ENCODE measurements at regions not wholly inside any gene's neighbourhood (a gene's known extent, or its start where the extent isn't known, plus 50 kb on each side); places are given as distances from the start of the nearest gene placed in this dataset.

DNA sequence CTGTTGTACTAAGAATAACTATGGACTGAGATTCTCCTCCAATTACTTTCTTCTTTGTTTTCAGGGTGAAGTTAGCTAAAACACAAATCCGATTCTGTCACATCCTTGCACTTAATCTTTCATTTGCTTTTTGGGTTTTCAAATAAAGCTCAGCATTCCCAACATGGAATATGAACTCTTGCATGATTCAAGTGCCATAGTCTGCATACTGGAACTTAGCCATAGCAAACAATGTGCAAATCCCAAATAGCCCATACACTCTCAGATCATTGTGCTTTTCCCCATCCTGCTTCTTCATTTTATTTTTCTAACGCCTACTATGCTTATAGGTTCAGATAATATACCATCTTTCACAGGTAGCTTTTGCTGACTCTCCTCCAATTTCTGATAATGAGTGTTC, 455.8 kb upstream of the PRMT6 start:
- no peaks in the 10 kb centered on the region for H3K4me1 ChIP-seq (ENCODE audit: control insufficient read depth in 2 of 2, insufficient read depth in 2 of 2, low read length in 2 of 2)
- no peak overlapping the region for H2AFZ ChIP-seq (ENCODE audit: insufficient read depth, low read depth, low read length, poor library complexity, severe bottlenecking)
- no peak overlapping the region for H3K4me3 Mint-ChIP-seq
- TF ChIP-seq, protein P1, sequence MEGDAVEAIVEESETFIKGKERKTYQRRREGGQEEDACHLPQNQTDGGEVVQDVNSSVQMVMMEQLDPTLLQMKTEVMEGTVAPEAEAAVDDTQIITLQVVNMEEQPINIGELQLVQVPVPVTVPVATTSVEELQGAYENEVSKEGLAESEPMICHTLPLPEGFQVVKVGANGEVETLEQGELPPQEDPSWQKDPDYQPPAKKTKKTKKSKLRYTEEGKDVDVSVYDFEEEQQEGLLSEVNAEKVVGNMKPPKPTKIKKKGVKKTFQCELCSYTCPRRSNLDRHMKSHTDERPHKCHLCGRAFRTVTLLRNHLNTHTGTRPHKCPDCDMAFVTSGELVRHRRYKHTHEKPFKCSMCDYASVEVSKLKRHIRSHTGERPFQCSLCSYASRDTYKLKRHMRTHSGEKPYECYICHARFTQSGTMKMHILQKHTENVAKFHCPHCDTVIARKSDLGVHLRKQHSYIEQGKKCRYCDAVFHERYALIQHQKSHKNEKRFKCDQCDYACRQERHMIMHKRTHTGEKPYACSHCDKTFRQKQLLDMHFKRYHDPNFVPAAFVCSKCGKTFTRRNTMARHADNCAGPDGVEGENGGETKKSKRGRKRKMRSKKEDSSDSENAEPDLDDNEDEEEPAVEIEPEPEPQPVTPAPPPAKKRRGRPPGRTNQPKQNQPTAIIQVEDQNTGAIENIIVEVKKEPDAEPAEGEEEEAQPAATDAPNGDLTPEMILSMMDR (IDR thresholded peaks at IDR 0.05) = no peak
- no peak for TF ChIP-seq EZH2 (IDR thresholded peaks at IDR 0.05; ENCODE audit: borderline replicate concordance, insufficient read depth, low read depth, low read length, poor library complexity, severe bottlenecking)
- H4K20me1 ChIP-seq (ENCODE audit: control insufficient read depth, insufficient read depth, low read length, poor library complexity, severe bottlenecking) = no peaks in the 10 kb centered on the region
- H3K27me3 Mint-ChIP-seq = no peaks in the 10 kb centered on the region
- H3K27me3 ChIP-seq (replicated peaks in 1 of 4; ENCODE audit: control extremely low read depth in 1 of 4, control insufficient read depth in 3 of 4, insufficient read depth in 4 of 4, low read length in 3 of 4) = no peaks in the 10 kb centered on the region
- H3K4me2 ChIP-seq (replicated peaks; ENCODE audit: low read depth, low read length, poor library complexity, severe bottlenecking) = no peak overlapping the region
- no peaks in the 10 kb centered on the region for H3K79me2 ChIP-seq (ENCODE audit: control insufficient read depth, insufficient read depth, low read length)
- no peak for ATAC-seq (ENCODE audit: low read depth)
- no peak overlapping the region for H3K4me3 ChIP-seq (ENCODE audit: control extremely low read depth in 1 of 5, extremely low read depth in 1 of 5, insufficient read depth in 1 of 5, low read depth in 2 of 5, low read length in 4 of 5)
- CTCF ChIA-PET = no interaction called here
- intact Hi-C loops (cut with micrococcal nuclease) = no loop called here
- H3K36me3 ChIP-seq (replicated peaks in 1 of 2; ENCODE audit: control extremely low read depth in 1 of 2, control insufficient read depth in 1 of 2, extremely low read depth in 1 of 2, insufficient read depth in 2 of 2, low read length in 1 of 2) = no peaks in the 10 kb centered on the region
- H3K9ac ChIP-seq (ENCODE audit: low read length) = no peak overlapping the region
- no peak overlapping the region for H3K27ac ChIP-seq (ENCODE audit: low read length in 2 of 2)
- H3K27ac Mint-ChIP-seq = no peak overlapping the region
- no peaks in the 10 kb centered on the region for H3K9me3 Mint-ChIP-seq (ENCODE audit: insufficient read depth)
- H3K4me1 Mint-ChIP-seq = no peaks in the 10 kb centered on the region
- POLR2A ChIA-PET = no interaction called here
- no peaks in the 10 kb centered on the region for H3K9me3 ChIP-seq (ENCODE audit: control extremely low read depth in 1 of 3, control insufficient read depth in 2 of 3, insufficient read depth in 1 of 3, low read length in 2 of 3)
- 70% methylated on average over 2 of the region's 2 CpGs for WGBS (ENCODE audit: insufficient coverage)
- DNase-seq = no peak

DNA sequence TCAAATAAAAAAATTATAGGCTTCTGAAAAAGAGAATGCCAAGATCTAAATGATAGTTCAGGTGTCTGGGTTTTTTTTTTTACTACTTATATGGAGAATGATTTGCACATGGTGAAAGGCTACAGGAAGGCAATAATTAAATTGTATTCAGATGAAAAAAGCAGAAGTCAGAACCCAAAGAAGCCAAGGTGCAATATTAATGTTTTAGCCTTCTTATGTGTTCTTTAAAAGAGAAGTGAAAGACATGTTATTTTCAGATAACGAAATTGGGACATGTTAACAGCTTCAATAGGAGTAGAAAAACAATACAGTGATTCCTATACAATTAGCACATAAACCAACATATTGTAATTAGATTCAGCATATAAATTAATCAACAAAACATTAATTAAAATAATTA, 452.9 kb upstream of the PRMT6 start:
- ATAC-seq (ENCODE audit: low read depth) (no peak), DNase-seq (no peak)
- Histone ChIP-seq H3K4me2 (replicated peaks; ENCODE audit: low read depth, low read length, poor library complexity, severe bottlenecking) (no peak overlapping the region), H3K79me2 (ENCODE audit: control insufficient read depth, insufficient read depth, low read length) (no peaks in the 10 kb centered on the region), H3K4me1 (ENCODE audit: control insufficient read depth in 2 of 2, insufficient read depth in 2 of 2, low read length in 2 of 2) (no peaks in the 10 kb centered on the region), H2AFZ (ENCODE audit: insufficient read depth, low read depth, low read length, poor library complexity, severe bottlenecking) (no peak overlapping the region), H3K9me3 (ENCODE audit: control extremely low read depth in 1 of 3, control insufficient read depth in 2 of 3, insufficient read depth in 1 of 3, low read length in 2 of 3) (no peaks in the 10 kb centered on the region), H4K20me1 (ENCODE audit: control insufficient read depth, insufficient read depth, low read length, poor library complexity, severe bottlenecking) (no peaks in the 10 kb centered on the region), H3K27ac (ENCODE audit: low read length in 2 of 2) (no peak overlapping the region), H3K27me3 (replicated peaks in 1 of 4; ENCODE audit: control extremely low read depth in 1 of 4, control insufficient read depth in 3 of 4, insufficient read depth in 4 of 4, low read length in 3 of 4) (no peaks in the 10 kb centered on the region), H3K36me3 (replicated peaks in 1 of 2; ENCODE audit: control extremely low read depth in 1 of 2, control insufficient read depth in 1 of 2, extremely low read depth in 1 of 2, insufficient read depth in 2 of 2, low read length in 1 of 2) (no peaks in the 10 kb centered on the region), H3K4me3 (ENCODE audit: control extremely low read depth in 1 of 5, extremely low read depth in 1 of 5, insufficient read depth in 1 of 5, low read depth in 2 of 5, low read length in 4 of 5) (no peak overlapping the region), H3K9ac (ENCODE audit: low read length) (no peak overlapping the region)
- Mint-ChIP-seq H3K9me3 (ENCODE audit: insufficient read depth) (peaks cover 4% of the 10 kb centered on the region), H3K27ac (no peak overlapping the region), H3K4me3 (no peak overlapping the region), H3K27me3 (no peaks in the 10 kb centered on the region), H3K4me1 (no peaks in the 10 kb centered on the region)
- TF ChIP-seq, protein P1 (IDR thresholded peaks at IDR 0.05) = no peak
- TF ChIP-seq EZH2 (IDR thresholded peaks at IDR 0.05; ENCODE audit: borderline replicate concordance, insufficient read depth, low read depth, low read length, poor library complexity, severe bottlenecking) = no peak
- ChIA-PET POLR2A (no interaction called here), CTCF (no interaction called here)
- intact Hi-C loops (cut with micrococcal nuclease) = no loop called here
- WGBS (ENCODE audit: insufficient coverage) = no CpG with 5 or more reads among the region's 1 CpG
